ENCODE measurements at regions not wholly inside any gene's neighbourhood (a gene's known extent, or its start where the extent isn't known, plus 50 kb on each side); places are given as distances from the start of the nearest gene placed in this dataset.

- H3K9me3 Mint-ChIP-seq (ENCODE audit: unreplicated experiment): no peaks in the 10 kb centered on the region
- DNase-seq (ENCODE audit: low spot score): no peak
These were observed 97.8 kb upstream of the HDAC4 start for GRCh38 chr2:239498576-239498975.

GRCh38 chr2:239496700-239497099 lies 95.9 kb upstream of the HDAC4 start:
- H3K27ac Mint-ChIP-seq (ENCODE audit: unreplicated experiment): no peak overlapping the region
- no peak for TF ChIP-seq CTCF (IDR thresholded peaks at IDR 0.05; ENCODE audit: unreplicated experiment)

More at GRCh38 chr2:239498576-239498975, 97.8 kb upstream of the HDAC4 start:
- H3K27ac Mint-ChIP-seq (ENCODE audit: unreplicated experiment): no peak overlapping the region
- H3K27me3 Mint-ChIP-seq (ENCODE audit: unreplicated experiment): peaks cover 17% of the 10 kb centered on the region
- H3K4me1 Mint-ChIP-seq (ENCODE audit: unreplicated experiment): peaks cover 31% of the 10 kb centered on the region
- no peak overlapping the region for H3K4me3 Mint-ChIP-seq (ENCODE audit: unreplicated experiment)
- H3K36me3 Mint-ChIP-seq (ENCODE audit: low read depth, unreplicated experiment): peaks cover 5% of the 10 kb centered on the region
- no peak for TF ChIP-seq CTCF (IDR thresholded peaks at IDR 0.05; ENCODE audit: unreplicated experiment)

GRCh38 chr2:239495791-239496233 lies 95.0 kb upstream of the HDAC4 start:
- no peak for TF ChIP-seq CTCF (IDR thresholded peaks at IDR 0.05; ENCODE audit: unreplicated experiment)
- peaks cover 11% of the 10 kb centered on the region for H3K27me3 Mint-ChIP-seq (ENCODE audit: unreplicated experiment)
- peak; percentile 30 for DNase-seq (ENCODE audit: low spot score)
- H3K4me1 Mint-ChIP-seq (ENCODE audit: unreplicated experiment): peaks cover 34% of the 10 kb centered on the region
- H3K4me3 Mint-ChIP-seq (ENCODE audit: unreplicated experiment): no peak overlapping the region
- H3K9me3 Mint-ChIP-seq (ENCODE audit: unreplicated experiment): no peaks in the 10 kb centered on the region
- peaks cover 8% of the 10 kb centered on the region for H3K36me3 Mint-ChIP-seq (ENCODE audit: low read depth, unreplicated experiment)
- H3K27ac Mint-ChIP-seq (ENCODE audit: unreplicated experiment): no peak overlapping the region

More at GRCh38 chr2:239496700-239497099, 95.9 kb upstream of the HDAC4 start:
- DNase-seq (ENCODE audit: low spot score): no peak
- Mint-ChIP-seq H3K36me3 (ENCODE audit: low read depth, unreplicated experiment) (peaks cover 5% of the 10 kb centered on the region), H3K9me3 (ENCODE audit: unreplicated experiment) (no peaks in the 10 kb centered on the region), H3K4me3 (ENCODE audit: unreplicated experiment) (no peak overlapping the region), H3K4me1 (ENCODE audit: unreplicated experiment) (peaks cover 34% of the 10 kb centered on the region), H3K27me3 (ENCODE audit: unreplicated experiment) (peaks cover 11% of the 10 kb centered on the region)

GRCh38 chr2:239495175-239495574 lies 94.4 kb upstream of the HDAC4 start:
- no peak overlapping the region for H3K27ac Mint-ChIP-seq (ENCODE audit: unreplicated experiment)

More at GRCh38 chr2:239495175-239495574, 94.4 kb upstream of the HDAC4 start:
- H3K4me3 Mint-ChIP-seq (ENCODE audit: unreplicated experiment): peak overlapping the region; percentile 38
- H3K27me3 Mint-ChIP-seq (ENCODE audit: unreplicated experiment): peaks cover 11% of the 10 kb centered on the region
- TF ChIP-seq CTCF (IDR thresholded peaks at IDR 0.05; ENCODE audit: unreplicated experiment): no peak
- peaks cover 8% of the 10 kb centered on the region for H3K36me3 Mint-ChIP-seq (ENCODE audit: low read depth, unreplicated experiment)
- peaks cover 34% of the 10 kb centered on the region for H3K4me1 Mint-ChIP-seq (ENCODE audit: unreplicated experiment)
- DNase-seq (ENCODE audit: low spot score): no peak
- no peaks in the 10 kb centered on the region for H3K9me3 Mint-ChIP-seq (ENCODE audit: unreplicated experiment)

All from endothelial cell (in vitro differentiated cells).